Ascending aorta (tissue), 2 donors: ENCODE measurements at regions not wholly inside any gene's neighbourhood (a gene's known extent, or its start where the extent isn't known, plus 50 kb on each side); places are given as distances from the start of the nearest gene placed in this dataset.
A peak's percentile ranks its signal among the peaks of the same experiment; 100 is the strongest.

ENCODE experiments used
- DNase-seq, 2 donors: peaks; one replicate each; pipeline ENCODE4 v3.0.0-alpha.2; 2019; ENCODE audit warnings: low spot score in 2 of 2
- H3K27ac ChIP-seq, 2 donors: fragments of 200-600 bp; sonication (generic); one replicate each; pipeline ENCODE4 v1.5.1; 2016 to 2017; ENCODE audit warnings: mild to moderate bottlenecking in 1 of 2
- H3K27me3 ChIP-seq: fragments of 200-600 bp; sonication (generic); one replicate; pipeline ENCODE4 v1.5.1; 2017
- H3K36me3 ChIP-seq, 2 donors: fragments of 200-600 bp; sonication (generic); one replicate each; pipeline ENCODE4 v1.5.1; 2016
- H3K4me1 ChIP-seq, 2 donors: fragments of 200-600 bp; sonication (generic); one replicate each; pipeline ENCODE4 v1.5.1; 2016 to 2017; ENCODE audit warnings: mild to moderate bottlenecking in 1 of 2
- H3K4me3 ChIP-seq, 2 donors: fragments of 200-600 bp; sonication (generic); one replicate each; pipeline ENCODE4 v1.5.1; 2016 to 2017; ENCODE audit warnings: mild to moderate bottlenecking in 1 of 2
- H3K9me3 ChIP-seq, 2 donors: fragments of 200-600 bp; sonication (generic); one replicate each; pipeline ENCODE4 v1.5.1; 2016
- intact Hi-C: fragments of 100-400 bp; cut with DNase I; formaldehyde crosslinking; loops from one replicate; pipeline ENCODE4 v1.15.1; 2023
- TF ChIP-seq, protein P1 (sequence below), 3 experiments: fragments of 200-600 bp in 2 of 3; fragments of 450-650 bp in 1 of 3; sonication (generic) in 2 of 3; IDR thresholded peaks; one replicate each; pipeline ENCODE4 v1.5.1; 2016 to 2019; ENCODE audit warnings: antibody characterized with exemption in 3 of 3, mild to moderate bottlenecking in 1 of 3, moderate library complexity in 1 of 3

DNA sequence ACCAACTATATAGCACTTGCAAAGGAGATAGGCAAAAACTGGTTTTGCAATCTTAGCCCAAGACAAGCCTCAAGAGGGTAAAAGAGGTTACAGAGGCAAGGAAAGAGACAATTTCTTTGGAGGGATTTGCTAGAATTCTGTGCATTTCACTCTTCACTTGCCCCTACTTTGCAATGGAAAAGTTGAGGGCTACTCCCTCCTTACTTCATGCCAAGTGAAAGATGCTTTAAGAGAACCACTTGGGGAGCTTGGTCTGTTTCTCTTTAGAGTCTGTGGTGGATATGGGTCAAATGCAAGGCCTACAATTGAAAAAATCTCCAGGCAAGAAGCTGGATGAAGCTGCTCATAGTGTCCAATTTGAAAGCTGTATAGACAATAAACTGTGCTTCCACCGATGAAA lies 167.7 kb upstream of the DIO2 start:
- Histone ChIP-seq H3K4me3 (no peak overlapping the region), H3K4me1 (no peaks in the 10 kb centered on the region), H3K9me3 (no peaks in the 10 kb centered on the region), H3K27ac (no peak overlapping the region), H3K36me3 (no peaks in the 10 kb centered on the region), H3K27me3 (no peaks in the 10 kb centered on the region)
- intact Hi-C loops: no loop called here
- no peak for DNase-seq
- TF ChIP-seq, protein P1, sequence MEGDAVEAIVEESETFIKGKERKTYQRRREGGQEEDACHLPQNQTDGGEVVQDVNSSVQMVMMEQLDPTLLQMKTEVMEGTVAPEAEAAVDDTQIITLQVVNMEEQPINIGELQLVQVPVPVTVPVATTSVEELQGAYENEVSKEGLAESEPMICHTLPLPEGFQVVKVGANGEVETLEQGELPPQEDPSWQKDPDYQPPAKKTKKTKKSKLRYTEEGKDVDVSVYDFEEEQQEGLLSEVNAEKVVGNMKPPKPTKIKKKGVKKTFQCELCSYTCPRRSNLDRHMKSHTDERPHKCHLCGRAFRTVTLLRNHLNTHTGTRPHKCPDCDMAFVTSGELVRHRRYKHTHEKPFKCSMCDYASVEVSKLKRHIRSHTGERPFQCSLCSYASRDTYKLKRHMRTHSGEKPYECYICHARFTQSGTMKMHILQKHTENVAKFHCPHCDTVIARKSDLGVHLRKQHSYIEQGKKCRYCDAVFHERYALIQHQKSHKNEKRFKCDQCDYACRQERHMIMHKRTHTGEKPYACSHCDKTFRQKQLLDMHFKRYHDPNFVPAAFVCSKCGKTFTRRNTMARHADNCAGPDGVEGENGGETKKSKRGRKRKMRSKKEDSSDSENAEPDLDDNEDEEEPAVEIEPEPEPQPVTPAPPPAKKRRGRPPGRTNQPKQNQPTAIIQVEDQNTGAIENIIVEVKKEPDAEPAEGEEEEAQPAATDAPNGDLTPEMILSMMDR (IDR thresholded peaks at IDR 0.05): no peak

DNA sequence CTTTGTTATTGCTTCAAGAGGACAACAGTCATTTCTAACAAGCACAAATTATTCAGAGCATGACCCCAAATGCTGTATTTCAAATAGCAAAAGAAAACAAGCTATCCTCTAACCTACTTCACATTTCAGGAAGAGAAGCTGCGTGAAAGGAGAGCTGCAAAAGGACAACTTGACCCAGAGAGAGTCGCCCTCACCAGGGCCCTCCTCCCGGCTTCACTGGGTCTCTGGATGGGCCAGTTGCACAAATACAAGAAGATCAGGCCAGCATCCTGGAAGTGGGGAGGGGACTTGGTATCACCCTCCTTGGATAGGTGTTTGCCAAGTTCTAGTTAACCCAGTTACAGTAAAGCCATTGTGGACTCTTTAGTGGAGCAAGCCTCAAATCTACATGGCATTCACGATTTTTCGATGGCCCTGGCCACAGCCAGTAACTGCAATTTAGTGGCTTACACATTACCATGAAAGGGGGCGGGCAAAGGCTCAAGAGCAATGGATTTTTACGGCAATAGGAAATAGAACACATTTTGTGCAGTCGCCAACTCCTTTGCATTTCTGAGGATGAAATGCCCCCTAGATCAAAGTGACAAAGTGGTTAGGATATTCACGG lies 166.9 kb upstream of the DIO2 start:
- Histone ChIP-seq H3K27me3 (no peaks in the 10 kb centered on the region), H3K4me3 (no peak overlapping the region), H3K9me3 (no peaks in the 10 kb centered on the region), H3K27ac (no peak overlapping the region), H3K4me1 (no peaks in the 10 kb centered on the region), H3K36me3 (no peaks in the 10 kb centered on the region)
- TF ChIP-seq, protein P1 (IDR thresholded peaks at IDR 0.05): no peak
- intact Hi-C loops: no loop called here
- DNase-seq: no peak

DNA sequence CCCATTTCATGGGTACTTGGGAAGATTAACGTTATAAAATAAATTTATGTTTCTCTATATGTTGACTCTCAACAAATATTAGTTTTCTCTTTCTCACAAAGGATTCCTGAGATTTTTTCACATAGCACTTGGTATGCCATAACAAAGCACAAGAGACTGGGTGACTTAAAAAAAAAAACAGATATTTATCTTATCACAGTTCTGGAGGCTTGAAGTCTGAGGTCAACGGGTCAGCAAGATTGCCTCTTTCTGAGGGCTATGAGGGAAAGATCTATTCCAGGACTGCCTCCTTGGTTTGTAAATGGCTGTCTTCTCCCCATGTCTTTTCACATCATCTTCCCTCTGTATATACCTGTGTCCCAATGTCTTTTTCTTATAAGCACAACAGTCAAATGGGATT lies 153.5 kb upstream of the DIO2 start:
- TF ChIP-seq, protein P1 (IDR thresholded peaks at IDR 0.05): no peak
- Histone ChIP-seq H3K4me3 (no peak overlapping the region), H3K4me1 (no peaks in the 10 kb centered on the region), H3K9me3 (no peaks in the 10 kb centered on the region), H3K36me3 (no peaks in the 10 kb centered on the region), H3K27me3 (no peaks in the 10 kb centered on the region), H3K27ac (no peak overlapping the region)
- intact Hi-C loops: no loop called here
- no peak for DNase-seq

DNA sequence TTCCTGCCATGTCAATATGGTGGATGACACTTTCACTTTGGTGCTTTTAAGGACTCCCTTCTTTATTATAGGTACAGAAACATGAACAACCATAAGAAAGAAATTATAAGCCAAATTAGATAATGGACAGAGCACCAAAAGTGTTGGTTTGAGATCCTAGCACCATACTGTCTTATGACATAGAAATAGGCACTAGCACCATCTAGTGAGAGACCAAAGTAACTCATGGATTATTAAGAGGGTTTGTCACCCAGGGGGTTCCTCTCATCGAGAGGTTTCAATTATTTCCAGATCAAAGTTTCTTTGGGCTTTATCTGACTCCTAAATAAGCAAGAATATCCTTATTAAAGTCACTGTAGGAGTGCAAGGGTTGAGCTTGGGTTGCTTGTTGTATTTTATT lies 153.0 kb upstream of the DIO2 start:
- no peak overlapping the region for H3K27ac ChIP-seq
- no peak for DNase-seq
- TF ChIP-seq, protein P1 (IDR thresholded peaks at IDR 0.05): peak in 1 of 3 experiments; percentile 6
- H3K9me3 ChIP-seq: no peaks in the 10 kb centered on the region
- intact Hi-C loops: no loop called here
- no peak overlapping the region for H3K4me3 ChIP-seq
- no peaks in the 10 kb centered on the region for H3K4me1 ChIP-seq
- no peaks in the 10 kb centered on the region for H3K36me3 ChIP-seq
- no peaks in the 10 kb centered on the region for H3K27me3 ChIP-seq

DNA sequence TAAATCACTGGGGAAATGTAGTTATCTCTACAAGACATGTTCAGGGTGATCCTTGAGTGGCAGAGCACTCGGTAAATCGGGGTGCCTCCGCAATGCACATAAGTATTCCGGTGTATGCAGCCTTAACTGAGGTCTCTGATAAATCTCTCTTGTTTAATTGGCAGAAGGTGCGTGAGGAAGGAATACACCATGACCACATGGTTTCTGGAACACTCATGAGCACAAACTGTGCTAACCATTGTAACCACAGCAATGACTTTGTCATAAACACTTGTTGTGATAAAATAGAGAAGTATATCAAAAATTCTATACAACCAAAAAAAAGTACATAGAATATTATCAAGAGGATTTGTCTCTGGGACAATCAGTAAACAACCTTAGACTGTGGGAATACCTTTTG lies 146.8 kb upstream of the DIO2 start:
- Histone ChIP-seq H3K36me3 (no peaks in the 10 kb centered on the region), H3K9me3 (no peaks in the 10 kb centered on the region), H3K4me1 (no peaks in the 10 kb centered on the region), H3K27me3 (no peaks in the 10 kb centered on the region), H3K4me3 (no peak overlapping the region), H3K27ac (no peak overlapping the region)
- intact Hi-C loops: no loop called here
- TF ChIP-seq, protein P1 (IDR thresholded peaks at IDR 0.05): no peak
- DNase-seq: no peak

DNA sequence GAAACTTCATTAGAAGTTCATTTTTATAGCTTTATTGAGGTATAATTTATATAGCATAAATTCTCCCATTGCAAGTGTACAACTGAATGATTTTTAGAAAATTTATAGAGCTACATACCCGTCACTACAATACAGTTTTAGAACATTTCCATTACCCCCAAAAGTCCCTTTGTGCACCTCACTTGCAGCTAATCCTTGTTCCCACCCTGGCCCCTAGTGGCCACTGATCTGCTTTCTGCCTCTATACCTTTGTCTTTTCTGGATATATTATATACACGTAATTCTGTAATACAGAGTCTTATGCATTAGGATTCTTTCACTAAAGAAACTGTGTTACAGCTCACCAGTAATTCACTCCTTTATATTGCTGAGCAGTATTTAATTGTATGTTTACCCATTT lies 145.1 kb upstream of the DIO2 start:
- Histone ChIP-seq H3K27ac (no peak overlapping the region), H3K27me3 (no peaks in the 10 kb centered on the region), H3K4me3 (no peak overlapping the region), H3K4me1 (no peaks in the 10 kb centered on the region), H3K36me3 (no peaks in the 10 kb centered on the region), H3K9me3 (no peaks in the 10 kb centered on the region)
- DNase-seq: no peak
- intact Hi-C loops: no loop called here
- TF ChIP-seq, protein P1 (IDR thresholded peaks at IDR 0.05): no peak
